Common myeloid progenitor, CD34-positive (primary cell): ENCODE measurements at regions not wholly inside any gene's neighbourhood (a gene's known extent, or its start where the extent isn't known, plus 50 kb on each side); places are given as distances from the start of the nearest gene placed in this dataset.

Experiments
- CTCF ChIA-PET: fragments of 350-600 bp; sonication (Branson Sonifier 250); formaldehyde crosslinking; loops from one replicate; lab custom pipeline; 2021; ENCODE audit warnings: antibody characterized with exemption; lab: Charles Lee
- POLR2A ChIA-PET: fragments of 350-600 bp; sonication (Branson Sonifier 250); formaldehyde crosslinking; loops from one replicate; lab custom pipeline; 2021; ENCODE audit warnings: antibody characterized with exemption; lab: Charles Lee
- DNase-seq, 3 donors: peaks; one replicate each; pipeline versions ENCODE4 v3.0.0 to v3.0.0-alpha.2; 2013
- H3K27ac ChIP-seq, 2 experiments: 1 replicate in 1 of 2; 2 replicates in 1 of 2; pipeline ENCODE4 v1.7.0; 2013; ENCODE audit warnings: inconsistent platforms in 2 of 2, low read length in 2 of 2, mild to moderate bottlenecking in 2 of 2, low read depth in 1 of 2, moderate library complexity in 1 of 2; ENCODE audit not compliant: severe bottlenecking in 2 of 2, insufficient read depth in 1 of 2, poor library complexity in 1 of 2
- H3K27me3 ChIP-seq, 5 experiments: replicated peaks in 2 of 5; 1 replicate in 3 of 5; 2 replicates in 2 of 5; pipeline versions ENCODE4 v1.6.1 to v1.7.0; 2013; ENCODE audit warnings: low read length in 4 of 5, mild to moderate bottlenecking in 2 of 5, moderate library complexity in 2 of 5, inconsistent platforms in 1 of 5; ENCODE audit not compliant: insufficient read depth in 5 of 5, control insufficient read depth in 4 of 5
- H3K36me3 ChIP-seq, 4 experiments: 1 replicate in 2 of 4; 2 replicates in 2 of 4; pipeline versions ENCODE4 v1.6.1 to v1.7.0; 2013; ENCODE audit warnings: low read length in 3 of 4, control low read depth in 1 of 4, mild to moderate bottlenecking in 1 of 4; ENCODE audit not compliant: control insufficient read depth in 4 of 4, insufficient read depth in 4 of 4
- H3K4me1 ChIP-seq, 4 experiments: 1 replicate in 3 of 4; 2 replicates in 1 of 4; pipeline versions ENCODE4 v1.6.1 to v1.7.1; 2013; ENCODE audit warnings: low read length in 3 of 4, mild to moderate bottlenecking in 3 of 4, control low read depth in 1 of 4, inconsistent platforms in 1 of 4, moderate library complexity in 1 of 4; ENCODE audit not compliant: control insufficient read depth in 4 of 4, insufficient read depth in 4 of 4; ENCODE audit errors: control extremely low read depth in 1 of 4
- H3K4me3 ChIP-seq, 7 experiments: 1 replicate in 4 of 7; 2 replicates in 3 of 7; pipeline versions ENCODE4 v1.5.1 to v1.7.0; 2013; ENCODE audit warnings: mild to moderate bottlenecking in 7 of 7, low read length in 6 of 7, moderate library complexity in 6 of 7, inconsistent platforms in 2 of 7, low read depth in 2 of 7, control low read depth in 1 of 7; ENCODE audit not compliant: insufficient read depth in 4 of 7, control insufficient read depth in 1 of 7; ENCODE audit errors: extremely low read depth in 1 of 7
- H3K9me3 ChIP-seq, 5 experiments: 1 replicate in 4 of 5; 2 replicates in 1 of 5; pipeline versions ENCODE4 v1.6.1 to v1.7.1; 2013; ENCODE audit warnings: low read length in 4 of 5, mild to moderate bottlenecking in 2 of 5, inconsistent platforms in 1 of 5, low read depth in 1 of 5, moderate library complexity in 1 of 5; ENCODE audit not compliant: control insufficient read depth in 4 of 5, insufficient read depth in 2 of 5; ENCODE audit errors: control extremely low read depth in 1 of 5
- WGBS: methylation state at CpG from one replicate; pipeline ENCODE4 v1.1.5; 2013; ENCODE audit not compliant: insufficient coverage; 5-methylcytosine and 5-hydroxymethylcytosine counted together

DNA sequence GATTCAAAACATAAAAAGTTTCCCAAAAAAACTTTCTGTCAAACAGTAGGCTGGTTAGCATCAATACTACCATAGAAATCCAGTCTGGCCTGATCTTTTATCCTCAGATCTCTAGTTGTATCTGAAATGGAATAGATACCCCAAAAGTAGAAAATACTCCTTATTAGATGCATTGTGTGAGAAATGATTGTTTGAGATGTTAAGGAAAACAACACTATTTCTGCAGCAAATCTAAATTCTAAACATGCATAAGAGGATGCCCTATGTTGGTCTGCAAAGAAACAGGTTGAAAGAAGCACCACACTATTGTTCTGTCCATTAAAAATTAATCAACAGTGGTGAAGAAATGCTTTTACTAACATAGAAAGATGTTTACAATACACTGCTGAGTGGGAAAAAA, 121.0 kb downstream of the NPY start:
- Histone ChIP-seq H3K27me3 (no peaks in the 10 kb centered on the region), H3K4me1 (peaks cover 0 to 5% (median 0%) of the 10 kb centered on the region in 4 experiments), H3K4me3 (no peak overlapping the region), H3K27ac (no peak overlapping the region), H3K36me3 (no peaks in the 10 kb centered on the region), H3K9me3 (no peaks in the 10 kb centered on the region)
- DNase-seq: no peak
- ChIA-PET POLR2A (no interaction called here), CTCF (no interaction called here)

DNA sequence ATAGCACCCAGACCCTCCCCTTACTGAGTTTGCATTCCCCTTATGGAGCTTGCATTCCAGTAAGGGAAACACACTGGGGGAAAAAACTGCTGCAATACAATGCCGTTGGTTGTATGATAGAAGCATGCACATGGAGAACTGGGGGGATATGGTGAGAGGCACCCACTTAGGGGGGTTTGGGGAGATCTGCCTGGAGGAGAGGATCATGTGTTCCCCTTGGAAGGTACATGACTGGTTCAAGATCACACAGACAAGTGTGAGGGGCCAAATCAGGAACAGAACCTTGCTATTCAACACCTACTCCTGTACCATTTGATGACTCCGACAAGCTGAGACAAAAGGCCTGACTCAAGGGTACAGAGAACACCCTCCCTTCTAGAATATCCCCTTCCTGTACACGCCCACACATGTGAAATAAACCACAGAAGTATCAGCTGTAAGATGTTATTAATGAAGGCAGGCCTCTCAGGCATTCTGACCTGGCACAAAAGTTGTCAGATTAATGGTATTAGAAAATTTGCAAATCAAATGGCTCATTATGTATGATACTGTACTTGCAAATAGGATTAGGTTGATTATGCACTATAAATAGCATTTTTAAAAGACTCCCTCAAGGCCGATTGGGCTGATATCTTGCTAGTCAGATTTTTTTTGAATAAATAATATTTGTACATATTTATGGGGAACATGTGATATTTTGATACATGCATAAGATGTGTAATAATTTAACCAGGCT, 122.2 kb downstream of the NPY start:
- ChIA-PET POLR2A (no interaction called here), CTCF (interaction anchor here (0.8 to 1.1 kb wide), 2 partner anchors 17 to 186 kb away, joined by 3 to 4 read pairs; no protein-coding TSS in a partner anchor)
- H3K27ac ChIP-seq: no peak overlapping the region
- H3K4me1 ChIP-seq: peaks cover 0 to 5% (median 0%) of the 10 kb centered on the region in 4 experiments
- no peak overlapping the region for H3K4me3 ChIP-seq
- no CpG with 5 or more reads among the region's 4 CpGs for WGBS
- no peaks in the 10 kb centered on the region for H3K36me3 ChIP-seq
- no peaks in the 10 kb centered on the region for H3K27me3 ChIP-seq
- no peaks in the 10 kb centered on the region for H3K9me3 ChIP-seq
- DNase-seq: peak in 2 of 3 donors; percentile 48 to 68

GRCh38 chr7:24406789-24407299, 122.9 kb downstream of the NPY start:
- CTCF ChIA-PET: no interaction called here
- no peaks in the 10 kb centered on the region for H3K36me3 ChIP-seq
- H3K27me3 ChIP-seq: no peaks in the 10 kb centered on the region
- H3K27ac ChIP-seq: no peak overlapping the region
- no peak for DNase-seq
- peaks cover 0 to 5% (median 0%) of the 10 kb centered on the region in 4 experiments for H3K4me1 ChIP-seq
- 96% methylated on average over 3 of the region's 3 CpGs for WGBS
- no peak overlapping the region for H3K4me3 ChIP-seq
- no peaks in the 10 kb centered on the region for H3K9me3 ChIP-seq
- POLR2A ChIA-PET: no interaction called here

- peaks cover 0 to 5% (median 0%) of the 10 kb centered on the region in 4 experiments for H3K4me1 ChIP-seq
- H3K4me3 ChIP-seq: no peak overlapping the region
- no peak overlapping the region for H3K27ac ChIP-seq
- no peaks in the 10 kb centered on the region for H3K36me3 ChIP-seq
- no peaks in the 10 kb centered on the region for H3K27me3 ChIP-seq
- CTCF ChIA-PET: no interaction called here
- WGBS: no CpG with 5 or more reads among the region's 1 CpG
- POLR2A ChIA-PET: no interaction called here
- H3K9me3 ChIP-seq: no peaks in the 10 kb centered on the region
- DNase-seq: no peak
These were observed 124.0 kb downstream of the NPY start for GRCh38 chr7:24407965-24408364.

GRCh38 chr7:24408798-24409430, 124.9 kb downstream of the NPY start:
- Histone ChIP-seq H3K36me3 (no peaks in the 10 kb centered on the region), H3K4me3 (no peak overlapping the region), H3K27ac (no peak overlapping the region), H3K9me3 (peaks cover 0 to under 1% (median 0%) of the 10 kb centered on the region in 5 experiments), H3K4me1 (peaks cover 0 to 5% (median 0%) of the 10 kb centered on the region in 4 experiments), H3K27me3 (no peaks in the 10 kb centered on the region)
- 95% methylated on average over 7 of the region's 9 CpGs for WGBS
- POLR2A ChIA-PET: no interaction called here
- DNase-seq: no peak
- CTCF ChIA-PET: interaction anchor here (0.8 kb wide), 1 partner anchor 181 kb away, joined by 3 read pairs; no protein-coding TSS in a partner anchor

- Histone ChIP-seq H3K36me3 (no peaks in the 10 kb centered on the region), H3K4me3 (no peak overlapping the region), H3K27ac (no peak overlapping the region), H3K27me3 (no peaks in the 10 kb centered on the region), H3K9me3 (peaks cover 0 to 7% (median 3%) of the 10 kb centered on the region in 5 experiments), H3K4me1 (peaks cover 0 to 5% (median 0%) of the 10 kb centered on the region in 4 experiments)
- ChIA-PET CTCF (no interaction called here), POLR2A (no interaction called here)
- no peak for DNase-seq
- 91% methylated on average over 5 of the region's 6 CpGs for WGBS
These were observed 125.5 kb downstream of the NPY start for GRCh38 chr7:24409431-24410024.
